ENCODE measurements at regions not wholly inside any gene's neighbourhood (a gene's known extent, or its start where the extent isn't known, plus 50 kb on each side); places are given as distances from the start of the nearest gene placed in this dataset.

- TF ChIP-seq CTCF (IDR thresholded peaks at IDR 0.05; ENCODE audit: low read depth, low read length, poor library complexity, severe bottlenecking) (no peak), EZH2phosphoT487 (IDR thresholded peaks at IDR 0.05; ENCODE audit: borderline replicate concordance, low read length) (no peak)
Observed at GRCh38 chr13:65411521-65411920, 1818.6 kb downstream of the PCDH9 start.
